Thyroid gland (tissue), 4 donors: ENCODE measurements at regions not wholly inside any gene's neighbourhood (a gene's known extent, or its start where the extent isn't known, plus 50 kb on each side); places are given as distances from the start of the nearest gene placed in this dataset.

Experiments used
- POLR2A ChIP-seq, 2 donors: fragments of 450-650 bp; IDR thresholded peaks; one replicate each; pipeline ENCODE4 v1.6.1; 2017; ENCODE audit warnings: antibody characterized with exemption in 2 of 2, mild to moderate bottlenecking in 2 of 2, moderate library complexity in 1 of 2
- TF ChIP-seq, protein P1 (sequence below), 6 experiments: fragments of 200-600 bp in 3 of 6; fragments of 450-650 bp in 3 of 6; sonication (generic) in 3 of 6; IDR thresholded peaks; one replicate each; pipeline ENCODE4 v1.5.1; 2016 to 2019; ENCODE audit warnings: antibody characterized with exemption in 6 of 6, mild to moderate bottlenecking in 2 of 6, inconsistent platforms in 1 of 6, moderate library complexity in 1 of 6

- TF ChIP-seq, protein P1, sequence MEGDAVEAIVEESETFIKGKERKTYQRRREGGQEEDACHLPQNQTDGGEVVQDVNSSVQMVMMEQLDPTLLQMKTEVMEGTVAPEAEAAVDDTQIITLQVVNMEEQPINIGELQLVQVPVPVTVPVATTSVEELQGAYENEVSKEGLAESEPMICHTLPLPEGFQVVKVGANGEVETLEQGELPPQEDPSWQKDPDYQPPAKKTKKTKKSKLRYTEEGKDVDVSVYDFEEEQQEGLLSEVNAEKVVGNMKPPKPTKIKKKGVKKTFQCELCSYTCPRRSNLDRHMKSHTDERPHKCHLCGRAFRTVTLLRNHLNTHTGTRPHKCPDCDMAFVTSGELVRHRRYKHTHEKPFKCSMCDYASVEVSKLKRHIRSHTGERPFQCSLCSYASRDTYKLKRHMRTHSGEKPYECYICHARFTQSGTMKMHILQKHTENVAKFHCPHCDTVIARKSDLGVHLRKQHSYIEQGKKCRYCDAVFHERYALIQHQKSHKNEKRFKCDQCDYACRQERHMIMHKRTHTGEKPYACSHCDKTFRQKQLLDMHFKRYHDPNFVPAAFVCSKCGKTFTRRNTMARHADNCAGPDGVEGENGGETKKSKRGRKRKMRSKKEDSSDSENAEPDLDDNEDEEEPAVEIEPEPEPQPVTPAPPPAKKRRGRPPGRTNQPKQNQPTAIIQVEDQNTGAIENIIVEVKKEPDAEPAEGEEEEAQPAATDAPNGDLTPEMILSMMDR (IDR thresholded peaks at IDR 0.05), result no peak
- no peak for TF ChIP-seq POLR2A (IDR thresholded peaks at IDR 0.05)
These were observed 222.4 kb upstream of the ANKRD50 start for GRCh38 chr4:124934916-124935315.
